ENCODE measurements at regions not wholly inside any gene's neighbourhood (a gene's known extent, or its start where the extent isn't known, plus 50 kb on each side); places are given as distances from the start of the nearest gene placed in this dataset.

DNA sequence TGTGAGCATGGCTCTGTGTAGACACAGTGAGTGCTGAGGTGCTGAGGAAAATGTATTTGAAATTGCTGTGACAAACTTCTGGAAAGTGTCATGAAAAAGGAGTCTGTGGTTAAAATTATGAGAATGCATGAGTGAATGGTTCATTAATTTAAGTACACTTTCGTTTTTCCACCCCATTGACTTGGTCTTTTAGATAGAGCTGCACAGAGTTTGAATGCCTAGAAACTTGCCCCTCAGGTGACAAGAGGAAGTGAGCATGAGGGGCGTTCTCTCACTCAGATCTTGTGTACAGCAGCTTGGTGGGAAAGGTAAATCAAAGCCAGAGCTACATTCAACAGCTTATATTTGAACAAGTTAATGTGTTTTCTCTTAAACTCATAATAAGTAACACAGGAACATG is 296.8 kb downstream of the WDR72 start:
- DNase-seq, result no peak

- DNase-seq, result no peak
These were observed 297.8 kb downstream of the WDR72 start for GRCh38 chr15:53461677-53462076.

GRCh38 chr15:53458736-53459135 is 300.7 kb downstream of the WDR72 start:
- DNase-seq, result no peak

DNA sequence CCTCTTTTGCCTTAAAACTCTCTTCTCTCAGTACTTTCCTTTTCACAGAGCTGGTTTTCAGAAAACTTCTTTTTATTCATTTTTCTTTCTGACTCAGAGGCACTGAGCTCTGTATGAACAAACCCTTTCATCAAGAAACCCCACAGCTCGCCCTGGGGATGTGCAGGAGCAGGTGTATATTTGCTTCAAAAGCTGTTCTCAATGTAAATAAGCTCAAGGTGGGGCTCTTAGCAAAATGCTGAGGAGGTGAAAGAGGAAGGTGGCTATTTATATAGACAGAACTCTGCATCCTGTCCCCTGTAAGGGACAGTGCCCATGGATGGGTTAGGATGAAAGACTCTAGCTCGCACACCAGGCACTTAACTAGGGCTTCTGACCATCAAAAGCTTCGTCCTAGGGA is 302.0 kb downstream of the WDR72 start:
- DNase-seq, result no peak

DNA sequence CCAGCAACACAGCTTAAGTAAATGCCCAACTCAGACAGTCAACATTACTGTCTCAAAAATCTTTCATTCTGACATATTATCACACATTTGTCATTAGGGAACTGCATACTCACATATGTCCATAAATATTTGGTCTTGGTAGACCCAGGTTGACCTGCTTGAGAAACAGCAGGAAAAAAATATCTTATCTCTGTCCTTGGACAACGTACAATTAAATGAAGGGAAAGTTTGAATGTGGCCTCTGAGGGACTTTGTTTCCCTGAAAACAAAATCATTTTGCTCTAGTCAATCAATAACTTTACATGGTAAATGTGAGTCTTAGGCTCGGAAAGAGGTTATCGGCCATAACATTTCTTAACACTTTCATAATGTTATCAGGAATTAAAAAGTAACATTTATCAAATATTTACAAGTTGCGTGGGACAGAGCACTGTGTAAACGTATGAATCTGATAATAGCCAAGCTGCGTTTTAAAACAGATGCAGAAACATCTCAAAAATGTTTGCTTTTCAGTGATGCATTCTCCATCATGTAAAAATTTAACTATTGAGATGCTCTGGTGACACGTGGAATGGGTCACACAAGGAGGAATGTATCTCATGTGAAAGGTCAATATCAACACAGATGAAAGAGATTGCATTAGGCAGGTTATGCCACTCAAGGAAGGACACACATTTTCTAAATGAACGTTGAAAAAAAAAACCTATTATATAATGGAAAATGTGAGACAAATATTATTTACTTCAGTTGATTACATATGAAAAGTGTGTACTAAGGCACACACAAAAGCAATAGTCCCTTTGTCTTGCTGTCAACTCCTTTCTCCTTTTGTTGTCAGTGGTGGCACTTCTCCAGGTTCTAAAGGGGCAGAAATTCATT is 304.4 kb downstream of the WDR72 start:
- DNase-seq, result no peak

- DNase-seq, result no peak
These were observed 305.0 kb downstream of the WDR72 start for GRCh38 chr15:53454535-53454842.

DNA sequence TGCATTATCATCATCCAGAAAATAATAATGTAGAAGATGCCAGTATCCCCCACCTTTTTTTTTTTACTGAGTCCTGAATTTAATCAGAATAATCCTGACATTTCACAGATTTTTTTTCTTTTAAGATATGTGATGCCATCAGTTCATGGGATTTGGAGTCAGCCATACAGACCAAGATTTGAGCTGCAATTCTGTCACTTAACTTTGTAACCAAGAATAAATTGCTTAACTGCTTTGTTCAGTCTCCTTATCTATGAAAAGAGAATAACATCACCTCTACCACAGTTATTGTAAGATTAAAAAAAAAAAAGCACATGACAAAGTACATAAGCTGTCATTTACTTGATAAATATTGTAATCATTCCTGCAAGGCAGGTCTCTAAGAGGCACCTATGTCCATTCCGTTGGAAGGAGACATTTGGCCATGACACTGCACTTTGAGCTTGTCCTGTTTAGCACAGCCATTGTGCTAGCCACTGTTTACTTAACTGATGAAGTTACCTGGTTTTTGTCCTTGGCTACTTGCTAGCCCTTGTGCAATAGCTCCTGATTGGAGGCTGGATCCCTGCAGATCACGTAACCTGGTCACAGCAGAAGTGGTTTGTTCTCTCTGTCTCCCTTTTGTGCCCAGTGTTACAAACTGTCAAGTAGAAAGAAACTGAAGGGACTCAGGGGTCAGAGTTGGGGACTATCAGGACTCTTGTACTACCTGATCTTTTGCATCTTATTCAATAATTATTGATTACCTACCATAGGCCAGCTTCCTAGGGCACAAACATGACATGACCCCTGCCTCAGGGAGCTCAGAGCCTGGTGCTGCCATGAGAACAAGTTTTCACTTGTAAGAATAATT is 306.0 kb downstream of the WDR72 start:
- no peak for DNase-seq

- DNase-seq, result no peak
These were observed 311.0 kb downstream of the WDR72 start for GRCh38 chr15:53448232-53449015.

DNA sequence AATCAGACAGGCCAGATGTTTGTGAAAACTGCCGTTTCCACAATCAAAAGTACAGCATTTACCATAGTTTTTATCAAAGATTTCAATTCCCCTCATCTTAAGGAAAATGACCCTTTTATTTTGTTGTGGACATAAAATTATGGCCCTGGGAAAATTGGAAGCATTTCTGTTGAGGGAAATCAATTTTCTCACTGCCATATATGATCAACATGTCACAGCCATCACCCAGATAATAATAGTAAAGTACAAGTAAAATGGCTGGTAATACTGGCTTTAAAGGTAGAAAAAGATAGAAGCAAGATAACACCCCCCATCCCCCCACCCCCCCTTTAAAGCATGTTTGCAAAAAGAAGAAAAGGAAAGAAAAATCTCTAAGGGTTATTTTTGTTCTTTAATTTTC is 311.7 kb downstream of the WDR72 start:
- DNase-seq, result no peak

GRCh38 chr15:53447053-53447574 is 312.3 kb downstream of the WDR72 start:
- DNase-seq, result no peak

DNA sequence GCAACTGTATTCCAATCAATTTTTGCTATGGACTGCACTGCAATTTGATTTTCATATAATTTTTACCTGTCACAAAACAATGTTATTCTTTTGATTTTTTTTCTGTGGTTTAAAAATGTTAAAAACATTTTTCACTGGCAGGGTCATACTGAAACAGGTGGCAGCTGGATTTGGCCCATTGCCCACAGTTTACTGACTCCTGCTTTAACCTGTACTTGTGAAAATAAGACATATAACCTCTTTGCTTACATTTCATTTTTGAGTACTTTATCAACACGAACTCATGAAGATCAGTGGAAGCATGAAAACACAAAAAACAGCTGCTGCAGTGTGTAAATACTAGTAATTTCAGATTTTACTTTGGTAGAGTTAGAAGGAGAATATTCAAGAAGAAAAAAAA is 313.1 kb downstream of the WDR72 start:
- DNase-seq, result no peak

DNA sequence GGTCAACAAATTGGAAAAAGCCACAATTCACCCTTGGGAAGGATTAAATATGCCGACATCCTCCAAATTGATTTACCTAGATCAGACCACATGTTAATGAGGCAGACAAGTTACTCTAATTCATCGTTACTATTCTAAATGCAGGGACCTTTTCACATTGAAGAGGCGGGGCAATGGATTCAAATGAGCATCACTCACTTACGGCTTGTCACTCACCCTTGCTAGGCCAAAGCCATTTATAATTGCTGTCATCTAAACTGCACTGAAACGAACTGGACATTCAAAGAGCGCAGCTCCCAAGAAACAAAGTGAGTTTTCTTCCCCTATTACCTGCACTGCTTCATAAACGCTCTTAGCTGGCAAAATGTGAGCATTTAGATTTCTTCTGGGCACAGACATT is 313.9 kb downstream of the WDR72 start:
- DNase-seq, result no peak

DNA sequence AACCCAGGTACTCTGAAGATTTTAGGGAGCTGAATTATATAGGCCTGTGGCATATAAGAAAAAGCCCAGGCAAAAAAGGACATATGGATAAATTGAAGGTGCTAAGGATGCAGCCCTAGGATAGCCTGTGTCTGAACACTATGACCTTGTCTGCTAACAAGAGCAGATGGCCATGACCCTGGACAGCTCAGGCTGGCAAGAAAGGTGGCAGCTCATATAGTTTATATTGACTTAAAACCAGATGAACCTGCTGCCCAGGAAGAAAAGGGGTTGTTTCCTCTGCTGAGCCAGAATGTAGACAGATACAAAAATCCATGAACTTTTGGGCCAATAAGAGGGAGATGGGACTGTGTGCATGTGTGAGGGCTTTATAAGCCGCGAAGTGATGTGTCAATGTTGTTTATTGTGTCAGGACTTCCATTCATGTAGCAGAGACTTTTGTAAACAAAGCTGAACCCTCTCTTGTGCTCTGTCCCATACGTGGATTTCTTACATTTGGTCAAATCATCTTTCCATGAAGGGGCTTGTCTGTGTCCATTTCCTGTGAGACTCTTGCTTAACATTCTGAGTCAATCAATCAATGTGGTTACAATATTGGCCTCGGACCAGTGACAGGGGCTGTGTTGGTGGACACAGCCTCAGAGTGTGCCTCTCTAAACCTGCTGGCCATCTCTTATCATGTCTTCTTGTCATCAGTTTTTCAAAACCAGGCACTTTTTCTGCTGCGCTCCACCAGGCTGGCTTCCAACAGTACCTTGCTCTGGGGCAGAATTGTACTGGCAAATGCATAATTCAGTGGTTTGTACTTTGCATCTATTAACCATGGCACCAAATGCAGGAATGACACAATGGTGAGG is 321.2 kb downstream of the WDR72 start:
- DNase-seq, result no peak

GRCh38 chr15:53437366-53437765 is 322.1 kb downstream of the WDR72 start:
- no peak for DNase-seq

DNA sequence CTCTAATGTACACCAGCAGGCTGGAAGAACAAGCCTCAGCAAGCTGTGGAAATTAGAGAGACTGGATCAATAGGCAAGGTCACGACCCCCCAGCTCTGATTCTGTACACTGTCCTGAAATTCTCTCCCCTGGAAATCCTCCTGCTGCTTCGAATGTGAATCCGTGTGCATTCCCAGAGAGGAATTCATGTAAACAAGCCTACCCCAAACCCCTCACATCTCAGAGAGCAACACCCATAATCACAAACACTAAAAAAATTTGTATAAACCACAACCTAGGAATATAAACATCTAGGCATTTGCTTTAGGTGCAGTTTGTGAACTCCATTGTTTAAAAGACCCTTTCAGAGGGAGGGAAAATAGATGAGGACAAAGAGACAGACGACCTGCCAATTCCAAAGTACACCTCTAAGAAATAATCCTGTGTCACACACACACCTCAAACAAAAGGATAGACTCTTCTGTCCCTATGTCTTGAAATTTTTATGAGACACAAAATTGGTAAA is 325.2 kb downstream of the WDR72 start:
- no peak for DNase-seq

DNA sequence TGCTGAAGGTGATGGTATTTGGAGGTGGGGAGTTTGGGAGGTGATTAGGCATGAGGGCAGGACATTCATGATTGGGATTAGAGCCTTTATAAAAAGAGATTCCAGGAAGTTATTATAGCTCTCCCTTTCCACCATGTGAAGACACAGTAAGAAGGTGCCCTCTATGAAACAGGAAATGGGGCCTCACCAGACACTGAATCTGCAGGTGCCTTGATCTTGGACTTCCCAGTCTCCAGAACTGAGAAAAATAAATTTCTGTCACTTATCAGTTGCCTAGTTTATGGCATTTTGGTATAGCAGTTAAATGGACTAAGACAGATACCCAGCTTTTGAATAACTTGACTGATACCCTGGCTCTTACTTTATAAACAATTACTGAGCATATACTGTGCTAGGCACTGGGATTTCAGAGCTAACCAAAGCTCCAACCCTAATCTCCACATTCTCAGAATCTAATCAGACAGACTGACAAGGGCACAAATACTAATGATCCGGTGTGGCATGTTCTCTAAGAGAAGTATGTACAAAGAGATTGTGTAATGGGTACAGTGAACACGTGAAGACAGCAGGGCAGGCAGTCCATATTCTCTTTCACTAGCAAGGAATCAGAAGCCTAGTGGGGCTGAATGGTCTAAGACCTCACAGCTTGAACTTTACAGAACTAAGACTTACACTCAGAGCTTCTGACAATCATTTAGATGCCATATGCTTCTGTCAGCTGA is 343.1 kb downstream of the WDR72 start:
- DNase-seq, result no peak

GRCh38 chr15:53414167-53414566 is 345.3 kb downstream of the WDR72 start:
- DNase-seq, result no peak

GRCh38 chr15:53412542-53412941 is 346.9 kb downstream of the WDR72 start:
- no peak for DNase-seq

- no peak for DNase-seq
These were observed 354.5 kb downstream of the WDR72 start for GRCh38 chr15:53404930-53405493.

DNA sequence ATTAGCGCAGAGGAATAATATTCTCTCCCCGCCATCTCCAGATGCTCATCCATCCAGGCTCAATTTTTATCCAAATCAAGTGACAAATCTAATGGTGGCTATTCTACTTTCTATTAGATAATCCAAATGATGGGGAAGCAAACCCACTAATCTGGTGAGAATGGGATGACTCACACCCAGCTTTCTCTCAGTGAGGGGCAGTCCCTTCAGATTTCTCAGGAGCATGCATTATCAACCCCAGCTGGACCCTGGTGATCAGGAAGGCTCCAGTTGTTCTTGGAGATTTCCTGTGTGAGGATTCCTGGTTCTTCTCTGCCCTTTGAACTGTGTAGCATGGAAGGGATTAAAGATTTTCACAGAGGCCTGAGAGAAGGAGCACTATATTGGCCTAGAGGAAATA is 358.0 kb downstream of the WDR72 start:
- DNase-seq, result no peak

DNA sequence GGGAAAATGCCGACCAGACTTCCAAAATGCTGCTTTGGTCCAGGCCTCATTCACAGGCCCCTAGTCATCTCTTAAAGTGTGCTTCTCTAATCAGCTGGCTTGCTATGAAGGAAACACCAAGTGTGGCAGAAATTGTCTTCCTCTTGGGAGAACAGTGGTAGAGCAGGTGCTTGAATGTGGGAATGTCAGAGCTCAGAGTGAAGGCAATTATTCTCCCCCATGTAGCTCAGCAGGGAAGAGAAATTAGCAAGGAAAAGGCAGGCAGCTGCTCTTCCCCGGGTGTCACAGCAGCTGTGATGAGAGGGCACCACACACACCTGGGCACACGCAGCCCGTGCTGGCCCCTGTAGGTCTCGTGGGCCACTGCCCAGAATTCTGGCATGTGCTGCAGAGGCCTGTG is 358.5 kb downstream of the WDR72 start:
- DNase-seq, result no peak

Data from NCI-H1436 (cell line).